Esophagus mucosa (tissue), 1 donor: ENCODE measurements at regions not wholly inside any gene's neighbourhood (a gene's known extent, or its start where the extent isn't known, plus 50 kb on each side); places are given as distances from the start of the nearest gene placed in this dataset.
"Not testable (repeated sequence)": the region's sequence is repeated elsewhere in the genome, so short reads cannot be mapped to it uniquely, and the experiment has no call there.

Experiments
- ATAC-seq: fragments of 200-7000 bp; cut with Tn5 transposase; one replicate; pipeline ENCODE4 v1.9.1; 2020
- donor health status: DM: yes; HTN: yes; CAD: no.

GRCh38 chr13:97878431-97879375, 74.8 kb upstream of the IPO5 start:
- ATAC-seq: no peak

GRCh38 chr13:97879646-97880310, 73.7 kb upstream of the IPO5 start:
- ATAC-seq: no peak

GRCh38 chr13:97880311-97880675, 73.2 kb upstream of the IPO5 start:
- no peak for ATAC-seq

- no peak for ATAC-seq
Observed at GRCh38 chr13:97881556-97881955, 71.9 kb upstream of the IPO5 start.

GRCh38 chr13:97883396-97883795, 70.1 kb upstream of the IPO5 start:
- no peak for ATAC-seq

GRCh38 chr13:97884707-97885468, 68.6 kb upstream of the IPO5 start:
- ATAC-seq: no peak

- no peak for ATAC-seq
Observed at GRCh38 chr13:97885641-97886040, 67.8 kb upstream of the IPO5 start.

- no peak for ATAC-seq
Observed at GRCh38 chr13:97889803-97890202, 63.7 kb upstream of the IPO5 start.

GRCh38 chr13:97890573-97890972, 62.9 kb upstream of the IPO5 start:
- no peak for ATAC-seq

GRCh38 chr13:97891964-97892363, 61.5 kb upstream of the IPO5 start:
- not testable (repeated sequence) for ATAC-seq

GRCh38 chr13:97892717-97893116, 60.8 kb upstream of the IPO5 start:
- ATAC-seq: no peak

- no peak for ATAC-seq
Observed at GRCh38 chr13:97895383-97895782, 58.1 kb upstream of the IPO5 start.

- ATAC-seq: no peak
Observed at GRCh38 chr13:97896446-97896845, 57.0 kb upstream of the IPO5 start.

GRCh38 chr13:97901716-97902115, 51.8 kb upstream of the IPO5 start:
- no peak for ATAC-seq
